VCaP (cell line): ENCODE measurements at regions not wholly inside any gene's neighbourhood (a gene's known extent, or its start where the extent isn't known, plus 50 kb on each side); places are given as distances from the start of the nearest gene placed in this dataset.
"Not testable (repeated sequence)": the region's sequence is repeated elsewhere in the genome, so short reads cannot be mapped to it uniquely, and the experiment has no call there.

Experiments
- H3K27ac ChIP-seq: fragments of 450-650 bp; 2 replicates; pipeline ENCODE4 v1.5.1; 2017
- CTCF ChIP-seq: fragments of 450-650 bp; conservative IDR thresholded peaks from 2 replicates; pipeline ENCODE4 v1.5.1; 2017; ENCODE audit warnings: mild to moderate bottlenecking, moderate library complexity

DNA sequence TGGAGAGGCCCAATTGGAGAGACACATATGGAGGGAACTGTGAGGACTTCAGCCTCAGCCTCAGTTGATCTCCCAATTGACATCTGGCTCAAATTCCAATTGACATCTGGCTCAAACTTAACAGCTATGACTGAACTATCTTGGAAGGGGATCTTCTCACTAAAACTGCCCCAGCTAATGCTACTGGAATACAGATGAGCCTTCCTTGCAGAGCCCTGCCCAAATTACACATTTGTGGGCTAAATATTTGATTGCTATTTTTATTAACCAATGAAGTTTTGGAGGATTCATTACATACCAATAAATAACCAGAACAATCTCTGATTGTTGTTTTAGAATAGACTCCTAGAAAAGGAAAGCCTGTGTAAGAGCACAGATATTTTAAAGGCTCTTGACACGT is 189.0 kb upstream of the THUMPD2 start:
- TF ChIP-seq CTCF, result no peak
- H3K27ac ChIP-seq, result no peak overlapping the region

GRCh38 chr2:39960681-39961080 is 181.6 kb upstream of the THUMPD2 start:
- not testable (repeated sequence) for H3K27ac ChIP-seq

- H3K27ac ChIP-seq, result no peak overlapping the region
- TF ChIP-seq CTCF, result no peak
Observed at GRCh38 chr2:39954346-39954745, 175.3 kb upstream of the THUMPD2 start.

GRCh38 chr2:39949131-39949530 is 170.1 kb upstream of the THUMPD2 start:
- H3K27ac ChIP-seq, result no peak overlapping the region
- TF ChIP-seq CTCF, result no peak

- TF ChIP-seq CTCF, result no peak
- no peak overlapping the region for H3K27ac ChIP-seq
Observed at GRCh38 chr2:39948016-39948719, 169.1 kb upstream of the THUMPD2 start.

DNA sequence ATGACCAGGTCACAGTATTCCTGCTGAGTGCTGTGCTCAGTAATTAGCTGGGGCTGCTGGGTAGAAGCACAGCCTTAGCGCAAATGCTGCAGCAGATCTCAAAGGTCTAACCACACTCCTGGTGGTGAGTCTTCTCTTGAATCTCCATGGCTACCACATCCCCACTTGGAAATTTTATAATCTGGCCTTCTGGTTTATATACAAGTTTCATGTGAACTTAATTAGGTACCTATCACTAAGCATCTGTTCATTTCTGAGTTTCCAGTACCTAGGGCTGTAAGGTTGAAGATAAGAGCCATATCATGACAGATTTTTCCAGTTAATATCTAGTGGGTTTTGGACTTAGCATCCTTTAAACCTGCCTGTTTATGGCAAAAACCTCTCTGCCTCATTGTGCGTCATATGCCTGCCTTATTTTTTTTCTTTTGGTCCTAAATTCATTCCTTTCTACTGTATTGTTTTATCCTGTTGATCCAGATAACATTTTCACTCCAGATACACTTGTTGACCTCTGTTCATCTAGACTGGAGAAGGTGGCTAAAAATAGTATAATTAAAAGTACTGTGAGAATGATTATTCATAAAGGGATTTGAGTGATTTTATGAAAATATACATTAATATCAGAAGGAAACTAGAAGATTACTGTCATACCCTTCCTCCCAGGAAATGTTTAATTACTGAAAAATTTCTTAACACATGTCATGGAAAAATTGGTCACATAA is 168.4 kb upstream of the THUMPD2 start:
- no peak overlapping the region for H3K27ac ChIP-seq

GRCh38 chr2:39942950-39943349 is 163.9 kb upstream of the THUMPD2 start:
- no peak overlapping the region for H3K27ac ChIP-seq
- TF ChIP-seq CTCF, result no peak

More for the DNA sequence above, 168.4 kb upstream of the THUMPD2 start:
- no peak for TF ChIP-seq CTCF
